Prostate gland (tissue), 2 donors: ENCODE measurements at regions not wholly inside any gene's neighbourhood (a gene's known extent, or its start where the extent isn't known, plus 50 kb on each side); places are given as distances from the start of the nearest gene placed in this dataset.

Experiments
- DNase-seq: peaks from one replicate; pipeline ENCODE4 v3.0.0-alpha.2; 2019; ENCODE audit warnings: low spot score
- H3K27ac ChIP-seq, 2 donors: fragments of 200-600 bp; sonication (generic); 2 replicates each; pipeline ENCODE4 v1.5.1; 2017 to 2019
- H3K27me3 ChIP-seq: fragments of 200-600 bp; sonication (generic); replicated peaks from 2 replicates; pipeline ENCODE4 v1.5.1; 2019; ENCODE audit not compliant: insufficient read depth
- H3K36me3 ChIP-seq, 2 donors: fragments of 200-600 bp; sonication (generic); 1 replicate in 1 of 2; 2 replicates in 1 of 2; pipeline versions ENCODE4 v1.5.1 to v1.8.1; 2017 to 2019
- H3K4me1 ChIP-seq: fragments of 200-600 bp; sonication (generic); replicated peaks from 2 replicates; pipeline ENCODE4 v1.5.1; 2019
- H3K4me3 ChIP-seq, 2 donors: fragments of 200-600 bp; sonication (generic); 2 replicates each; pipeline ENCODE4 v1.5.1; 2017 to 2019
- H3K9me3 ChIP-seq: fragments of 200-600 bp; sonication (generic); 2 replicates; pipeline ENCODE4 v1.5.1; 2017
- CTCF ChIP-seq, 4 experiments: fragments of 200-600 bp in 2 of 4; fragments of 450-650 bp in 2 of 4; sonication (generic) in 2 of 4; IDR thresholded peaks; 1 replicate in 3 of 4; 2 replicates in 1 of 4; pipeline ENCODE4 v1.5.1; 2016 to 2019; ENCODE audit warnings: antibody characterized with exemption in 4 of 4, mild to moderate bottlenecking in 2 of 4, moderate library complexity in 2 of 4
- POLR2A ChIP-seq: fragments of 450-650 bp; IDR thresholded peaks from one replicate; pipeline ENCODE4 v1.6.1; 2016; ENCODE audit warnings: antibody characterized with exemption, mild to moderate bottlenecking
- POLR2AphosphoS5 ChIP-seq: sonication (generic); formaldehyde crosslinking; IDR thresholded peaks from one replicate; pipeline ENCODE4 v1.6.1; 2017; ENCODE audit warnings: antibody characterized with exemption
- WGBS: methylation state at CpG from one replicate; pipeline ENCODE4 v1.1.5; 2018; 5-methylcytosine and 5-hydroxymethylcytosine counted together
- intact Hi-C: fragments of 100-400 bp; cut with DNase I; formaldehyde crosslinking; loops from one replicate; pipeline ENCODE4 v1.14.2; 2022

GRCh38 chr11:32255841-32256240 lies 165.0 kb downstream of the RCN1 start:
- WGBS, result 10% methylated on average over 8 of the region's 8 CpGs
- no peak overlapping the region for H3K4me3 ChIP-seq
- no peaks in the 10 kb centered on the region for H3K36me3 ChIP-seq
- H3K27me3 ChIP-seq, result no peaks in the 10 kb centered on the region
- no peak for DNase-seq
- no peak overlapping the region for H3K27ac ChIP-seq
- intact Hi-C loops, result no loop called here
- no peaks in the 10 kb centered on the region for H3K9me3 ChIP-seq
- TF ChIP-seq POLR2A (no peak), POLR2AphosphoS5 (no peak), CTCF (IDR thresholded peaks at IDR 0.05) (no peak)
- no peaks in the 10 kb centered on the region for H3K4me1 ChIP-seq

- no peaks in the 10 kb centered on the region for H3K9me3 ChIP-seq
- no peak overlapping the region for H3K4me3 ChIP-seq
- TF ChIP-seq POLR2AphosphoS5 (no peak), POLR2A (no peak), CTCF (IDR thresholded peaks at IDR 0.05) (no peak)
- WGBS, result 70% methylated on average over 4 of the region's 4 CpGs
- H3K4me1 ChIP-seq, result no peaks in the 10 kb centered on the region
- no peak overlapping the region for H3K27ac ChIP-seq
- H3K36me3 ChIP-seq, result no peaks in the 10 kb centered on the region
- intact Hi-C loops, result no loop called here
- no peaks in the 10 kb centered on the region for H3K27me3 ChIP-seq
- no peak for DNase-seq
Measured at GRCh38 chr11:32256466-32256865, 165.6 kb downstream of the RCN1 start.

- no peak overlapping the region for H3K27ac ChIP-seq
- no peak for DNase-seq
- H3K27me3 ChIP-seq, result no peaks in the 10 kb centered on the region
- no peaks in the 10 kb centered on the region for H3K36me3 ChIP-seq
- no peaks in the 10 kb centered on the region for H3K4me1 ChIP-seq
- no peaks in the 10 kb centered on the region for H3K9me3 ChIP-seq
- H3K4me3 ChIP-seq, result no peak overlapping the region
- TF ChIP-seq POLR2A, result no peak
- TF ChIP-seq POLR2AphosphoS5, result no peak
- no peak for TF ChIP-seq CTCF (IDR thresholded peaks at IDR 0.05)
- 18% methylated on average over 3 of the region's 3 CpGs for WGBS
- intact Hi-C loops, result no loop called here
Measured at GRCh38 chr11:32259641-32260081, 168.8 kb downstream of the RCN1 start.

GRCh38 chr11:32262367-32262766 lies 171.5 kb downstream of the RCN1 start:
- intact Hi-C loops, result no loop called here
- 62% methylated on average over 1 of the region's 1 CpG for WGBS
- H3K9me3 ChIP-seq, result no peaks in the 10 kb centered on the region

GRCh38 chr11:32265911-32266310 lies 169.4 kb downstream of the WT1 start:
- Histone ChIP-seq H3K27me3 (no peaks in the 10 kb centered on the region), H3K4me1 (no peaks in the 10 kb centered on the region), H3K4me3 (no peak overlapping the region), H3K9me3 (no peaks in the 10 kb centered on the region), H3K36me3 (no peaks in the 10 kb centered on the region), H3K27ac (no peak overlapping the region)
- TF ChIP-seq POLR2AphosphoS5 (no peak), CTCF (IDR thresholded peaks at IDR 0.05) (no peak), POLR2A (no peak)
- intact Hi-C loops, result no loop called here
- no peak for DNase-seq
- WGBS, result 48% methylated on average over 1 of the region's 1 CpG

More at GRCh38 chr11:32262367-32262766, 171.5 kb downstream of the RCN1 start:
- H3K4me3 ChIP-seq, result no peak overlapping the region
- no peak for TF ChIP-seq CTCF (IDR thresholded peaks at IDR 0.05)
- no peaks in the 10 kb centered on the region for H3K4me1 ChIP-seq
- no peaks in the 10 kb centered on the region for H3K27me3 ChIP-seq
- H3K27ac ChIP-seq, result no peak overlapping the region
- H3K36me3 ChIP-seq, result no peaks in the 10 kb centered on the region
- no peak for DNase-seq
